Panc1 (cell line): ENCODE measurements at regions not wholly inside any gene's neighbourhood (a gene's known extent, or its start where the extent isn't known, plus 50 kb on each side); places are given as distances from the start of the nearest gene placed in this dataset.

ENCODE experiments used
- ATAC-seq: fragments of 200-7000 bp; cut with Tn5 transposase; 2 replicates; pipeline ENCODE4 v1.9.1; 2020; ENCODE audit warnings: mild to moderate bottlenecking, moderate library complexity
- BruUV-seq: library from RNA; stranded (reverse); fragments of 400-500 nt; replicated peaks from 2 replicates; lab custom pipeline; 2021; lab: Mats Ljungman, UMichigan
- CTCF ChIA-PET: fragments of 300-600 bp; sonication (Branson Sonifier 250); formaldehyde crosslinking; loops from one replicate; lab custom pipeline; 2022; ENCODE audit warnings: antibody characterized with exemption; lab: Charles Lee
- POLR2A ChIA-PET: fragments of 300-600 bp; sonication (Branson Sonifier 250); formaldehyde crosslinking; loops from one replicate; lab custom pipeline; 2022; ENCODE audit warnings: antibody characterized with exemption; lab: Charles Lee
- DNase-seq: peaks from one replicate; pipeline ENCODE4 v3.0.0-alpha.2; 2010; ENCODE audit warnings: low read depth, low spot score
- H3K27ac ChIP-seq: 2 replicates; pipeline ENCODE4 v1.5.1; 2011; ENCODE audit warnings: mild to moderate bottlenecking, low read length, inconsistent platforms
- H3K27me3 ChIP-seq: fragments of 200-500 bp; sonication (Bioruptor generic); 2 replicates; pipeline ENCODE4 v1.6.0; 2014; ENCODE audit warnings: low read length, inconsistent platforms; ENCODE audit not compliant: control insufficient read depth, insufficient read depth
- H3K36me3 ChIP-seq: fragments of 200-500 bp; sonication (Bioruptor generic); 2 replicates; pipeline ENCODE4 v1.5.1; 2014; ENCODE audit warnings: inconsistent platforms, mild to moderate bottlenecking, low read length, moderate library complexity; ENCODE audit not compliant: control insufficient read depth, insufficient read depth
- H3K4me1 ChIP-seq: 2 replicates; pipeline ENCODE4 v1.5.1; 2011; ENCODE audit warnings: inconsistent platforms, mild to moderate bottlenecking, low read length, moderate library complexity; ENCODE audit not compliant: control insufficient read depth, insufficient read depth
- H3K4me3 ChIP-seq, 2 experiments: 2 replicates each; pipeline ENCODE4 v1.5.1; 2011 to 2012; ENCODE audit warnings: low read depth in 2 of 2, low read length in 2 of 2, mild to moderate bottlenecking in 2 of 2, inconsistent platforms in 1 of 2, moderate library complexity in 1 of 2
- H3K9me3 ChIP-seq: fragments of 200-500 bp; sonication (Bioruptor generic); 2 replicates; pipeline ENCODE4 v1.5.1; 2014; ENCODE audit warnings: low read depth, mild to moderate bottlenecking, inconsistent platforms, low read length, moderate library complexity; ENCODE audit not compliant: control insufficient read depth, insufficient read depth
- POLR2AphosphoS5 ChIP-seq: IDR thresholded peaks from 2 replicates; pipeline ENCODE4 v1.6.1; 2012; ENCODE audit warnings: mild to moderate bottlenecking, low read depth, low read length, moderate library complexity
- SIN3A ChIP-seq: IDR thresholded peaks from 2 replicates; pipeline ENCODE4 v1.6.1; 2012; ENCODE audit warnings: low read depth, mild to moderate bottlenecking, low read length, moderate library complexity, borderline replicate concordance; ENCODE audit not compliant: insufficient read depth
- TCF7L2 ChIP-seq: IDR thresholded peaks from 2 replicates; pipeline ENCODE4 v1.6.1; 2011; ENCODE audit warnings: mild to moderate bottlenecking, low read depth, low read length, inconsistent platforms
- in situ Hi-C: cut with HindIII; loops from 2 replicates; pipeline ENCODE4 v1.10.0; 2016; ENCODE audit warnings: low sequenced_read_pairs, low pct_unique_long_range_greater_than_20kb
- intact Hi-C: fragments of 100-400 bp; cut with micrococcal nuclease; formaldehyde crosslinking; loops from one replicate; pipeline ENCODE4 v1.10.0; 2022; ENCODE audit not compliant: unreplicated experiment
- TF ChIP-seq, protein P1 (sequence below): fragments of 450-650 bp; IDR thresholded peaks from 2 replicates; pipeline ENCODE4 v1.5.1; 2017; ENCODE audit warnings: mild to moderate bottlenecking
- TF ChIP-seq, protein P2 (sequence below), 2 experiments: IDR thresholded peaks; 2 replicates each; pipeline ENCODE4 v1.6.1; 2011 to 2012; ENCODE audit warnings: low read depth in 2 of 2, control low read depth in 1 of 2, low read length in 1 of 2, mild to moderate bottlenecking in 1 of 2, moderate library complexity in 1 of 2; ENCODE audit not compliant: insufficient read depth in 1 of 2

DNA sequence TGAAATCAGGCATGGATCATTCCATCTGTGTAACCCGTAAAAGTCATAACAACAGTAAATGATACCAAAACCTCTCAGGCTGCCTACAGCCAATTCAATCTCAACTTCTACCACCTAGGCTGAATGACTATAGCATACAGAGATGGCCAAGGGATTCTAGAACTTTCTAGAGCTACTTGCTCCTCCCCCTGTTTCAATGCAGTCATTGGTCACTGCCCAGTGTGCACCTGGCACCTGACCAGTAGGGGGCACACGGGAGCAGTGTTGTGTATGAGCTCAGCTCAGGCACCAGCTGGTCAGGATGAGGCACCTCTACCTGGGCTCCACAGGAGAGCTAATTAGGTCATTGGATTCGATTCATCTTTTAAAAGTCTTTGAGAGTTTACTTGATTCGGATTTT lies 86.2 kb downstream of the PLEKHG1 start:
- H3K4me3 ChIP-seq, result no peak overlapping the region
- H3K27ac ChIP-seq, result no peak overlapping the region
- ATAC-seq (no peak), DNase-seq (peak; percentile 4)
- in situ Hi-C loops, result no loop called here
- TF ChIP-seq, protein P1, sequence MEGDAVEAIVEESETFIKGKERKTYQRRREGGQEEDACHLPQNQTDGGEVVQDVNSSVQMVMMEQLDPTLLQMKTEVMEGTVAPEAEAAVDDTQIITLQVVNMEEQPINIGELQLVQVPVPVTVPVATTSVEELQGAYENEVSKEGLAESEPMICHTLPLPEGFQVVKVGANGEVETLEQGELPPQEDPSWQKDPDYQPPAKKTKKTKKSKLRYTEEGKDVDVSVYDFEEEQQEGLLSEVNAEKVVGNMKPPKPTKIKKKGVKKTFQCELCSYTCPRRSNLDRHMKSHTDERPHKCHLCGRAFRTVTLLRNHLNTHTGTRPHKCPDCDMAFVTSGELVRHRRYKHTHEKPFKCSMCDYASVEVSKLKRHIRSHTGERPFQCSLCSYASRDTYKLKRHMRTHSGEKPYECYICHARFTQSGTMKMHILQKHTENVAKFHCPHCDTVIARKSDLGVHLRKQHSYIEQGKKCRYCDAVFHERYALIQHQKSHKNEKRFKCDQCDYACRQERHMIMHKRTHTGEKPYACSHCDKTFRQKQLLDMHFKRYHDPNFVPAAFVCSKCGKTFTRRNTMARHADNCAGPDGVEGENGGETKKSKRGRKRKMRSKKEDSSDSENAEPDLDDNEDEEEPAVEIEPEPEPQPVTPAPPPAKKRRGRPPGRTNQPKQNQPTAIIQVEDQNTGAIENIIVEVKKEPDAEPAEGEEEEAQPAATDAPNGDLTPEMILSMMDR, result peak; percentile 83
- TF ChIP-seq SIN3A, result no peak
- no peaks in the 10 kb centered on the region for H3K9me3 ChIP-seq
- ChIA-PET POLR2A (no interaction called here), CTCF (interaction anchor here (0.5 to 1.1 kb wide), 2 partner anchors 12 to 49 kb away, joined by 3 read pairs; no protein-coding TSS in a partner anchor)
- H3K4me1 ChIP-seq, result no peaks in the 10 kb centered on the region
- no TSS peak for BruUV-seq
- no peaks in the 10 kb centered on the region for H3K27me3 ChIP-seq
- H3K36me3 ChIP-seq, result no peaks in the 10 kb centered on the region
- intact Hi-C loops, result no loop called here

DNA sequence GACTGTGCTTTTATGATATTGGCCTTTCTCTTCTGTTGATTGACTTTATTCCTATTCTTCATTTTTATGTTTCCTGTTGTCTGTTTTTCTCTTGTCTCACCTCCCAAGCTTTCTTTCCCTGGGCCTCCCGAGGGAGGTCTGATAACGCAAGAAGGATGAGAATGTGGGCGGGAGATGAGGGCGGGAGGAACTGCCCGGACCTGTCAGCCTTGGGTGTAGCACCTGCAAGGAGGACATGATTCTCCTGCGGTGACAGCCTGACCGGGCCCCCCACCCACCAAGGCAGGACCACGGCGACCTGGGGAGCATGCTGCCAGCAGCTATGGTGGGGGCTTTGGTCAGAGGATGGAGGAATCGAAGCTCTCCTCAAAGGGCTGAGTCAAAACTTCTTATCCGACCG lies 86.9 kb downstream of the PLEKHG1 start:
- intact Hi-C loops, result no loop called here

More for the DNA sequence above, 86.9 kb downstream of the PLEKHG1 start:
- Histone ChIP-seq H3K4me1 (no peaks in the 10 kb centered on the region), H3K27me3 (no peaks in the 10 kb centered on the region), H3K4me3 (no peak overlapping the region), H3K27ac (no peak overlapping the region), H3K9me3 (no peaks in the 10 kb centered on the region), H3K36me3 (no peaks in the 10 kb centered on the region)
- ChIA-PET CTCF (interaction anchor here (0.5 to 1.1 kb wide), 2 partner anchors 13 to 48 kb away, joined by 3 read pairs; no protein-coding TSS in a partner anchor), POLR2A (no interaction called here)
- in situ Hi-C loops, result no loop called here
- no TSS peak for BruUV-seq
- DNase-seq (no peak), ATAC-seq (no peak)
- TF ChIP-seq POLR2AphosphoS5 (no peak), SIN3A (no peak), TCF7L2 (no peak)
- TF ChIP-seq, protein P1, result no peak
- TF ChIP-seq, protein P2, sequence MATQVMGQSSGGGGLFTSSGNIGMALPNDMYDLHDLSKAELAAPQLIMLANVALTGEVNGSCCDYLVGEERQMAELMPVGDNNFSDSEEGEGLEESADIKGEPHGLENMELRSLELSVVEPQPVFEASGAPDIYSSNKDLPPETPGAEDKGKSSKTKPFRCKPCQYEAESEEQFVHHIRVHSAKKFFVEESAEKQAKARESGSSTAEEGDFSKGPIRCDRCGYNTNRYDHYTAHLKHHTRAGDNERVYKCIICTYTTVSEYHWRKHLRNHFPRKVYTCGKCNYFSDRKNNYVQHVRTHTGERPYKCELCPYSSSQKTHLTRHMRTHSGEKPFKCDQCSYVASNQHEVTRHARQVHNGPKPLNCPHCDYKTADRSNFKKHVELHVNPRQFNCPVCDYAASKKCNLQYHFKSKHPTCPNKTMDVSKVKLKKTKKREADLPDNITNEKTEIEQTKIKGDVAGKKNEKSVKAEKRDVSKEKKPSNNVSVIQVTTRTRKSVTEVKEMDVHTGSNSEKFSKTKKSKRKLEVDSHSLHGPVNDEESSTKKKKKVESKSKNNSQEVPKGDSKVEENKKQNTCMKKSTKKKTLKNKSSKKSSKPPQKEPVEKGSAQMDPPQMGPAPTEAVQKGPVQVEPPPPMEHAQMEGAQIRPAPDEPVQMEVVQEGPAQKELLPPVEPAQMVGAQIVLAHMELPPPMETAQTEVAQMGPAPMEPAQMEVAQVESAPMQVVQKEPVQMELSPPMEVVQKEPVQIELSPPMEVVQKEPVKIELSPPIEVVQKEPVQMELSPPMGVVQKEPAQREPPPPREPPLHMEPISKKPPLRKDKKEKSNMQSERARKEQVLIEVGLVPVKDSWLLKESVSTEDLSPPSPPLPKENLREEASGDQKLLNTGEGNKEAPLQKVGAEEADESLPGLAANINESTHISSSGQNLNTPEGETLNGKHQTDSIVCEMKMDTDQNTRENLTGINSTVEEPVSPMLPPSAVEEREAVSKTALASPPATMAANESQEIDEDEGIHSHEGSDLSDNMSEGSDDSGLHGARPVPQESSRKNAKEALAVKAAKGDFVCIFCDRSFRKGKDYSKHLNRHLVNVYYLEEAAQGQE (IDR thresholded peaks at IDR 0.05; ENCODE audit: insufficient read depth in 1 of 2, low read depth in 2 of 2, low read length in 1 of 2), result no peak
